Cardiac fibroblast (primary cell): ENCODE measurements at regions not wholly inside any gene's neighbourhood (a gene's known extent, or its start where the extent isn't known, plus 50 kb on each side); places are given as distances from the start of the nearest gene placed in this dataset.

ENCODE experiments used
- DNase-seq, 2 donors: peaks; one replicate each; pipeline versions ENCODE4 v3.0.0 to v3.0.0-alpha.2; 2010; ENCODE audit warnings: low read depth in 2 of 2
- H3K4me3 ChIP-seq, 2 donors: replicated peaks in 1 of 2; 1 replicate in 1 of 2; 2 replicates in 1 of 2; pipeline ENCODE4 v1.5.1; 2011; ENCODE audit warnings: low read depth in 2 of 2, low read length in 2 of 2, mild to moderate bottlenecking in 2 of 2, moderate library complexity in 1 of 2
- TF ChIP-seq, protein P1 (sequence below): IDR thresholded peaks from one replicate; pipeline ENCODE4 v1.5.1; 2011; ENCODE audit warnings: low read depth, mild to moderate bottlenecking, low read length, inconsistent platforms

GRCh38 chr14:65993996-65994395, 492.2 kb upstream of the CCDC196 start:
- TF ChIP-seq, protein P1, sequence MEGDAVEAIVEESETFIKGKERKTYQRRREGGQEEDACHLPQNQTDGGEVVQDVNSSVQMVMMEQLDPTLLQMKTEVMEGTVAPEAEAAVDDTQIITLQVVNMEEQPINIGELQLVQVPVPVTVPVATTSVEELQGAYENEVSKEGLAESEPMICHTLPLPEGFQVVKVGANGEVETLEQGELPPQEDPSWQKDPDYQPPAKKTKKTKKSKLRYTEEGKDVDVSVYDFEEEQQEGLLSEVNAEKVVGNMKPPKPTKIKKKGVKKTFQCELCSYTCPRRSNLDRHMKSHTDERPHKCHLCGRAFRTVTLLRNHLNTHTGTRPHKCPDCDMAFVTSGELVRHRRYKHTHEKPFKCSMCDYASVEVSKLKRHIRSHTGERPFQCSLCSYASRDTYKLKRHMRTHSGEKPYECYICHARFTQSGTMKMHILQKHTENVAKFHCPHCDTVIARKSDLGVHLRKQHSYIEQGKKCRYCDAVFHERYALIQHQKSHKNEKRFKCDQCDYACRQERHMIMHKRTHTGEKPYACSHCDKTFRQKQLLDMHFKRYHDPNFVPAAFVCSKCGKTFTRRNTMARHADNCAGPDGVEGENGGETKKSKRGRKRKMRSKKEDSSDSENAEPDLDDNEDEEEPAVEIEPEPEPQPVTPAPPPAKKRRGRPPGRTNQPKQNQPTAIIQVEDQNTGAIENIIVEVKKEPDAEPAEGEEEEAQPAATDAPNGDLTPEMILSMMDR: no peak
- no peak overlapping the region for H3K4me3 ChIP-seq
- DNase-seq: no peak

DNA sequence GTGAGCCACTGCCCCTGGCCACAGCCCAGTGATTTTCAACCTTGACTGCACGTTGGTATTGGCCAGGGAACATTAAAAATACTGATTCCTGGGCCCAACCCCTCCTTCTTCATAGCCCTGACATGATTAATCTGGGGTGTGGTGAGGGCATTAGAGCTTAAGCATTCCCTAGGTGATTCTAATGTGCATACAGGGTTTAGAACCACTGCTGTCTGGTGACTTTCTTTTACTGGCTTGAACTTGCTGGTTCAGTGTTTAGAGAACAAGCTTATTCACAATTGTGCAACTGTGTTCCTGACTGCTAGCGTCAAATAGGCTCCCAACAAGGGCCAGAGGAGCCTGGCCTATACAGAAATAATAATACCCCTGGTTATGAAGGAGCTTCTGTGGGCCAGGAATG, 488.8 kb upstream of the CCDC196 start:
- H3K4me3 ChIP-seq: no peak overlapping the region
- TF ChIP-seq, protein P1: no peak
- DNase-seq: no peak

DNA sequence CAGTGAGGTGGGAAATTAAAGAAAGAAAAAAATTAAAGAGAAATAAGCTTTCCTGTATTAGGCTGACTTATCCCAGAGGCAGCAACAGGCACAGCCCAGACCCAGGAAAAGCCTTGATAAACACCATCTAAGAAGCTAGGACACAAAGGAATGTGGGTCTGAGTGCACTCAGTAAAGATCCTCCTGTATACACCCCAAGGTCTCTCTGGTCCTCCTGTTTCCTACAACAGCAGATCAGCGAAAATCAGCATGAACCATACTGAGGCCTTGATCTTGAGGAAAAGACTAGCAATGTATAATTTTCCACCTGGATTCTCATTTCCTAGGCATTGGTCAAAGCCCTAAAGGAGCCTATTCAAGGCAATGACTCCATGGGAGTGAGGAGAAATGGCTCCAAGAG, 486.3 kb upstream of the CCDC196 start:
- TF ChIP-seq, protein P1: no peak
- H3K4me3 ChIP-seq: no peak overlapping the region
- no peak for DNase-seq

DNA sequence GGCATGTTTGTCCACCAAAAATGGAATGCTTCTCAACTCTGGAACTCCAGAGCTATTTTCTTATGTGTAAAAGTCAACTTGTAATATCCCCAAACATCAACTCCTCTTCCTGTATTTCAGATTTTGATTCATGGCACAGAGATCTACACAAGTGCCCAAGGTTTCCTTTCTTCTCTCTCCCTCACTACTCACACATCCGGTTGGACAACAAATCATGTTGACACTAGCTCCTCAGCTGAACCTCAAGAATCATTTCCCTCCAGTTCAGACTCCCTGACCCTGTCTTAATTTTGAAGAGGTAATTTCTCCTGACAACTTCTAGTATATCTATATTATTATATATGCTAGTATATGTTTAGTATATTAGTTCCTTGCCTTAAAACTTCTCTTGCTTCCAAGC, 485.4 kb upstream of the CCDC196 start:
- TF ChIP-seq, protein P1: no peak
- no peak for DNase-seq
- H3K4me3 ChIP-seq: no peak overlapping the region

GRCh38 chr14:66001356-66001755, 484.8 kb upstream of the CCDC196 start:
- no peak for DNase-seq
- TF ChIP-seq, protein P1: no peak
- no peak overlapping the region for H3K4me3 ChIP-seq

DNA sequence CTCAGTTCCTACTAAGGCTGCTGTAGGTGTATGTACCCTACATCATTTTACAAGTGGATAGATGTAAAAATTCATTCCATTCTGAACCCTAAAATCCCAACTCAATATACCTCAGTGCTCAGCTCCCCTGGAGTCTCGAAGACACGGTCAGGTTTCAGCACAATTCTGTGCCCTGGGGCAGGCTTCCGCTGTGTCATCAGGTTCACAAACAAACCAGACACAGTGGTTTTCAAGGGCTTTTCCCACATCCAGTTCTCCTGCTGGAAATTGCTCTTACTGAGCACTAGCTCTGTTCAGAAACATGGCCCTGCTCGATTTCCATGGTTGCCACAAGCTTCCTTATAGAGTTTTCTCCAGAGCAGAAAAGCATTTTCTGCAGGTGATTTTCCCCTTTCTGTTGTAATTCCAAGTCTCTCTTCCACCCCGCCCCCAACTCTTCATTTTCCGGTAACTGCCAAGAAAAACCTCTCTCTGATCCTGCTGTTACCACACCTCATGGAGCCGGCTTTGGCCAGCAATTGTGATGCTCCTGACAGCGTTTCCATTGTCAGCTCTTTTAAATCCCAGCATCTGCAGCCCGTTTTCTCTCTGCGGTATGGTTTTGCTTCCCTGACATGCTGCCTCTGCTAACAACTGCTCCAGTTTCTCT, 483.0 kb upstream of the CCDC196 start:
- TF ChIP-seq, protein P1: no peak
- DNase-seq: no peak
- no peak overlapping the region for H3K4me3 ChIP-seq

DNA sequence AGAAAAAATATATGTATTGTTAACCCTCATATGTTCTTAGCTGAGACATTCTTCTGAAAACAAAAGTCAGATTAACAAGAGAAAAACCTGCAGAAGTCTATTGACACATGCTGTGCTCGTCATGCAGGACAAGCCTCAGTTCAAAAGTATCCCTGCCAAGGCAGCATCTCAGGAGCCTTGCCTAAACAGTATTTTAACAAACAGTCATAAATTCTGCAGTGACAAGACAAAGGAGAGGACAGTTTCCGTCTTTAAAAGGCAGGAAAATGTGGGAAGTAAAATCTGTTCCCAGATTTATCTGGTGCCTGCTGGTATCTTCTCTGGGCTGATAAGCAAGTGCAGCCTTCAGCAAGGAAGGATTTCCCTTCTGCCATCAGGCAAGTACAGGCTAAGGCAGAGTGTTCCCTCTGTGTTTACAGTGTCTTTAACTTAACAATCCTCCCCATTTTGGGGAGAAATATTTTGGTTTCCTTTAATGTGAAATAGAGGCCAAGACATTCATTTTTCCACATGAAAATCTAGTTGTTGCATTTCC, 480.2 kb upstream of the CCDC196 start:
- H3K4me3 ChIP-seq: no peak overlapping the region
- no peak for DNase-seq
- TF ChIP-seq, protein P1: no peak
